ENCODE measurements at regions not wholly inside any gene's neighbourhood (a gene's known extent, or its start where the extent isn't known, plus 50 kb on each side); places are given as distances from the start of the nearest gene placed in this dataset.

DNA sequence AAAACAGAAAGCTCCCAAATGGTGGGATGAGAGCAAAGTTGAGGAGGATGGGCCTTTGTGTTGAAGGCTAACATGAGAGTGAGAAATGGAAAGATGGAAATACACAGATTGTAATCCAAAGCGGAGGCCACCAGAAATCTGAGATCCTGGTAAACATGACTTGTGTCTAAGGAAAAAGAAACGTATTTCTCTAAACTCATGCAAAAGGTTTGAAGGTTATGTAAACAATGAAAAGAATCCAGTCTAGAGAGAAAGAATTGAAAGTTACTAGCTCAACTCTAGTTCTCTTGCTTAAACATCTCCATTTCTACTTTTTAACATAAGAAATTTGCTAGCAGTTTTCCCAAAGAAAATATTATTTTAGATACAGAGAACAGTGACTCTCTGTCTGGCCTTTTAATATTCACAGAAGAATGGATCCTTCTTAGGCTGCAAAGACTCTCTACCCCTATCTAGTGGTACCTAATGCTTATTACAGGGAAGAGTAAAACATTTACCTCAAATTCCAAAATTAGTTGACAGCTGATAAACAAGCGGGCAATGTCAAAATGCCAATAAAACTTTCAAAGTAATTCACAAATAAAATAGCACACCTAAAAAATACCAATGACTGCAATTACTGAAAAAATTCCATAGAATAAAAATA, 75.8 kb upstream of the SOX5 start:
- DNase-seq = no peak

DNA sequence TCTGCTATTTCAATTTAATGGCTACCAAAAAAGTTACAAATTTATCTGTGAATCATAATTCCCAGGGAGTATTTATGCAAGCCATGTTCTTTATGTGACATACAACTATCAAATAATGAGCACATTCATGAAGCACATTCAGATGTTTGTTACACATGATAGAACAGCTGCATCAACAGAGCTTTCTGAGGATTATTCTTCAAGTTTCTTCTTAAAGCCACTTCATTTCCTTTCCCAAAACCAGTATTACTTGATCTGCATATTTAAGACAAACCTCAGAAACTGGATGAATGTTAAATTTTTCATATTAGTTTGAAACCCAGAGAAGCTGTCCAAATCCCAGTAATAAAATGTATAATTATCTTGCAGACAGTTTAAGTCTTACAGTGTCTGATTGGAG, 73.6 kb upstream of the SOX5 start:
- DNase-seq = no peak

DNA sequence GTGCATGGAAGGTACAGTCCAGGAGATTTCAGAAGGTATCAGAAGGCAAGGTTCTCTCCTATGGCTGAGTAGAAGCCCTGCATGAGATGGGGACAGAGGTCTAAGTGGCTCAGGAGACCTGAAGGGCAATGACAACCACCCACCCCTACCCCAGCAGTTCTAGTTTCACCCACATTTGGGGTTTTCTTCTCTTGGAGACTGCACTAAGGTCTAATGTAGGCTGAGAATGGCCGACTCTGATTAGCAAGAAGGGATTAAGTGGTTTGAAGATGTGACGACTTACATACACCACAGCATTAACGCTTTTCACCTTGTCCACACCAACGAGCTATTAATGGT, 71.7 kb upstream of the SOX5 start:
- DNase-seq = no peak

DNA sequence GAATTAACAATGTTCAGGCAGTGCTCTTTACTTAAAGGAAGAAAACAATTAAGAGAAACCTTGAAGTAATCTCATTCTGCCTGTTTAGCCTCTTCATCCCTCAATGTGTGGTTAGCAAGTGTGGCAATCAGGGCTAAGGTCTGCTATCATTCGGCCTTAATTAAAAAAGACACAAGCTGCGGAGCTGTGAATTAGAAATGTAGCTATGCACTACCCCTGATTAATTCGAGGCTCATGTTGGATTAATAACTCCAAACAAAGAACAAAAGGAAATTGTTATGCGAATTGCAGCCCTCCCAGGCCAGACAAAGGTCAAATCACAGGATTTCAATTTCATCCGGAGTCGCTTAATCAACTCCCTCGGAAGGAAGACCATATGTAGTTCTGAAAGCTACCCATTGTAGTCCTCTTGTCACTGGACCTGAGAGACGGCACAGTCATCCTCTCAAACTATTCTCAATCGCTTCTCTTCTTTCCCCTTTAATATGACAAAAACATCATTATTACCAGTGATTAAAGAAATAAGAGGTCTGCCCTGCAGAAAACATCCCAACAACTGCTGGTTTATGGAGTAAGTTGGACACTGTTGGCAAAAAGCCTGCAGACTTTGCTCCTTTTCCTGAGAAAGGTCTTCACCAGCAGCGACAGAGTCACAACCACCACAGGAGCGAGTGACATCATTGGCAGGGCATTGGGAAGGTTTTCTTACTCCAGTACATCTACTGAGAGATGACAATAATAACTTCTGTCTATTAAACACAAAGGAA, 71.1 kb upstream of the SOX5 start:
- DNase-seq = no peak

DNA sequence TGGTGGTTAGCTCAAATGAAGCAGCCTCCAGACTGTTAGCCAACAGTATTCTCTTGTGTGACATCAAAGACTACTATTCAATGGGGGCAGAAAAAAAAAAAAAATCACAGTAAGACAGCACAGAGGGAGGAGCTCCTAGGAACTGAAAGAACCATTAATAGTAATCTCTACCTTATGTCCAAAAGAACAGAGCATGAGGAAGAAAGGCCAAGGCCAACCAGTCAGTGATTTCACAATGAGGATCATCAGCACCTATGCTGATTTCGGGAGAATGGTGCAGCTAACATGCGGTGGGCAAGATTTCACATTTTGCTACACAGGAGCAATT, 66.3 kb upstream of the SOX5 start:
- no peak for DNase-seq

DNA sequence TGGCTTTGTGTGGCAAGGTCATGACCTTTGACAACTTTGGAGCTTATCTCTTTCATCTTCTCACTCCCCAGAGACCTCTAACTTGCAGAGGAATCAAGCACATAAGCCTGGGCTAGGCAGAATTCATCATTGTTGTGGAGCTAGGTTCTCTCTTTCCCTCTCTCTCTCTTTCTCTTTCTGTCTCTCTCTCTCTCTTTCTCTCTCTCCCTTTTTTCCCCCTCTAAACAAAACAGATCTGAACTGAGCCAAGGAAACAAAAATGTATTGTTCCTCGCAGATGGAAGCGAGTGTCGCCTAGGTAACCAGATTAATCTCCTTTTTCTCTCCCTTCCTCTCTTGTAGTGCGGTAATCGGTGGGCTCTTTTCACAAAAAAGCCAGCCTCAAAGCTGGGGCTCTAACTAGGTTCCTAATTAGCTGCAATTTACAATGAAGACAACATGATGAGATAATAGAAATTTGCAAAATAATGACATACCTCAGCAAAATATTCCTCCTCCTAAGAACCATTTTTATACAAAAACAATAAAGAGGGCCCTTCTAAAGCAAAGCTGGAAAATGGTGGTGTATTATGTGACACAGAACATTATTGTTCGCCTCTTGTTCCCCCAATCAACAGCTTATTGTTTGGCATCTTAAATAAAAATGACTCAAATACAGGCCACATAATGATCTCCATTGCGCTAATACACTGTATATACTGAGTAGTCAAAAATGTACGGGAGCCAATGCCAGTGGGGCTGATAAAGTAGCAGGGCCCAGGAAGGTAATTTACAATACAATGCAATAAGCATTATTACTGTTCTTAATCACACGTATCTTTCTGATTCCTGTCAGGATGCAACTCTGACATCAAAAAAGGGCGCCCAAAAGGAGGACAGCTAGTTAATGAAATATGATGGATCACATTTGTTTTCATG, 65.7 kb upstream of the SOX5 start:
- DNase-seq = no peak

DNA sequence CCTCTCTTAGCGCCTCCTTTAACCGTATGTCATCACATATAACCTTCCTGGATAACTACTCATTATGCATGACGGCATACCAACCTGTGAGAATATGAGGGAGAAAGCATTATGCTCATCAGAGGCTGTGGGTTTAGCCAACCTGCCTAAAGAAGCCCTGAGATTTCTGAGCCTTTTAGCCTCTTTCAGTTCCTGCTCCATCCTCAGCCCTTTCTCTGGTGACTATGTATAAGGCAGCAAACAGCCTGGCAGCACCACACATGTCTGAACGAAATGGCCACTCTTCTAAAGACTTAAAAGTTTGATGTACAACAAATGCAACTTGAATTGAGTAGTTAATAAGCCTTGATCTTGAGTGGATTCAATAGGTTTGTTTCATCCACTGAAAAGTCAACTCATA, 64.8 kb upstream of the SOX5 start:
- no peak for DNase-seq

DNA sequence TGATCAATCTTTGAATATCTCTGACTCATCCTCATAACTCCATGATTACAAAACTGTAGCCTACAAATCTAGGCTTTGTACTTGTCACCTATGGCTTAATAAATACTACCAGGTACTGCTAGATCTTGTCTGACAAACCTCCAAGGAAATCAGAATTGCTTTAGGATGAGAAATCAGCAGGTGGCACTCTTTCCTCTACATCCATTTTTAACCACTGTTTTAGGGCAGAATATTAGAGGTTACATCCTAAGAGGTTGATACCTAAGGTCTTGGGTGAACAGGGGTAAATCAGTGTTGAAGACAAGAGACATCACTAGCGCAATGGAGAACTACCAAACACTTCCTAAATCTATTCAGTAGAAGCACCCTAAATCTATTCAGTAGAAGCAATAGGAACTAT, 63.1 kb upstream of the SOX5 start:
- no peak for DNase-seq

DNA sequence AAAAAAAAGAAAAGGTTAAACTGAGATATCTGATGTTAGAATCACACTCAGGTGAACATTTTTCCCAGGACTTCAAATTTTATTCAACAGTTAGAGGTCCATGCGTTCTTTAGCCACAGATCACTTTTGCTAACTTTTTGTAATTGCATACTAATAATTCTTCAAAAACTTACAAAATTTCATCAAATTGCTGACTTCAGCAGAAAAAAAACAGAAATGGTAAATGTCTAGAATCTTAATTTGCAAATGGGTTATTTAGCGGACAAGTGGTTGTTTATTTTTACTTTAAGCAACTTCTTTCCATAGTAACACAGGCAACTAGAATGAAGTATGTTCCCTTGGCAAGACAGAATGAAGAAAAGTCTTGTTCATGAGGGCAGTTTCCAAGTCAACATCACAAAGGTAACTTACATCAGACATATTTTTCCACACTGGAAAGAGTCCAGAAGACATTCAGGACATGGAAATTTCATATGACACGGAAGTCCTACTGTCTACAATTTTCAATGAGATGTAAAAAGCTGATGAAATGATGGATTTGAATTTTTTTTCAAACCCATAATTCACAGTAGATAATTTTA, 62.5 kb upstream of the SOX5 start:
- no peak for DNase-seq

DNA sequence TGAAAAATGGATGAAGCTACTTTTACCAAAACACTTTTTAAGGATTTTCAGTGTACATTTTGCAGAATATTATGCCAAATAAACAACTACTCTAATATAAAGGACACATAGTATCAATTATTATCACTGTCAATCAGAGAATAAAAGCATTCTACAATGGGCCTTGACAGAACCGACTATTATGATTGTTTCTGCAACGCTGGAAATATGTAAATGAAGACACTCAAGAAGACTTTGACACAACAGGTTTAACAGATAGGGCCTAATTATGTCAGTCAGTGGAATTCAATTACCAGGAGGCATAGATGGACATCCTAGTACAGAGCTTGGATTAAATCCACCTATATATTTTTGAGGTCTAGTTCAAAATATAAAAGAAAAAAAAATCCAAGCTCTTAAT, 58.7 kb upstream of the SOX5 start:
- DNase-seq = no peak
